Gastrocnemius medialis (tissue), 4 donors: ENCODE measurements at regions not wholly inside any gene's neighbourhood (a gene's known extent, or its start where the extent isn't known, plus 50 kb on each side); places are given as distances from the start of the nearest gene placed in this dataset.

ENCODE experiments used
- CTCF ChIP-seq, 5 experiments: fragments of 450-650 bp in 3 of 5; fragments of 200-600 bp in 2 of 5; sonication (generic) in 2 of 5; IDR thresholded peaks in 4 of 5; conservative IDR thresholded peaks in 1 of 5; 1 replicate in 4 of 5; 2 replicates in 1 of 5; pipeline ENCODE4 v1.5.1; 2016 to 2019; ENCODE audit warnings: antibody characterized with exemption in 5 of 5, mild to moderate bottlenecking in 3 of 5, moderate library complexity in 3 of 5
- POLR2A ChIP-seq, 2 donors: fragments of 450-650 bp; IDR thresholded peaks; one replicate each; pipeline ENCODE4 v1.6.1; 2017; ENCODE audit warnings: antibody characterized with exemption in 2 of 2, mild to moderate bottlenecking in 2 of 2, moderate library complexity in 2 of 2

DNA sequence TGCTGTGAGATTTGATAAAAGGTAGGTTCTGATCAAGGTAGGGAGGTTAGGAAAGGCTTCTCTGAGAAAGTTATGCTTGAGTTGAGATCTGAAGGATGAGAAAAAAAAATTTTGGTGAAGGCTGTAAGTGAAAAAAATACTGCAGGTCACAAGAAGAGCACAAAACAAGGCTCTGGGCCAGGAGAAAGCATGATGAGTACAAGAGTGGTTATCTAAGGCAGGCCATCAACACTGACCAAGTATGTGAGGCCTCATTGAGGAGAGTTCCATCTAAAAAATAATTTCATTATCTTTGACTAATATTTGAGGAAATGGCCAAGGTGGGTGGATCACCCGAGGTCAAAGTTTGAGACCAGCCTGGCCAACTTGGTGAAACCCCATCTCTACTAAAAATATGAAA lies 71.6 kb upstream of the SLC4A4 start:
- TF ChIP-seq CTCF (IDR thresholded peaks at IDR 0.05 in 4 of 5, conservative IDR thresholded peaks at IDR 0.05 in 1 of 5) (no peak), POLR2A (IDR thresholded peaks at IDR 0.05) (no peak)
